ENCODE measurements at regions not wholly inside any gene's neighbourhood (a gene's known extent, or its start where the extent isn't known, plus 50 kb on each side); places are given as distances from the start of the nearest gene placed in this dataset.

DNA sequence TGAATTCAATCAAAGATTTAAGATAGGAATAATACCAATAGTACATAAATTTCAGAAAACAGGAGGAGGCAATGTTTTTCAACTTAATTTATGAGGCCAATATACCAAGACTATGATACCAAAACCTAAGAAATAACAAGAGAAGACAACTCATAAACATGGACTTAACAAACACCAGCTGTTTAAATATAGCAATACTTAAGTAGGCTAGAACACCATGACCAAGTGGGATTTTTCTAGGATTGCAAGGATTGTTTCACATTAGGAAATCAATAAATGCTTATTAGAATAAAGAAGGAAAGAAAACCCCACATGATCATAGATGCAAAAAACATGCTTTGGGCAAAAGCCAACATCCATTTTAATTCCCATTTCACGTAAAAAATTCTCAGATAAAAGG lies 355.1 kb downstream of the EPM2A start:
- no peak for TF ChIP-seq POLR2A (IDR thresholded peaks at IDR 0.05)
- TF ChIP-seq, protein P1, sequence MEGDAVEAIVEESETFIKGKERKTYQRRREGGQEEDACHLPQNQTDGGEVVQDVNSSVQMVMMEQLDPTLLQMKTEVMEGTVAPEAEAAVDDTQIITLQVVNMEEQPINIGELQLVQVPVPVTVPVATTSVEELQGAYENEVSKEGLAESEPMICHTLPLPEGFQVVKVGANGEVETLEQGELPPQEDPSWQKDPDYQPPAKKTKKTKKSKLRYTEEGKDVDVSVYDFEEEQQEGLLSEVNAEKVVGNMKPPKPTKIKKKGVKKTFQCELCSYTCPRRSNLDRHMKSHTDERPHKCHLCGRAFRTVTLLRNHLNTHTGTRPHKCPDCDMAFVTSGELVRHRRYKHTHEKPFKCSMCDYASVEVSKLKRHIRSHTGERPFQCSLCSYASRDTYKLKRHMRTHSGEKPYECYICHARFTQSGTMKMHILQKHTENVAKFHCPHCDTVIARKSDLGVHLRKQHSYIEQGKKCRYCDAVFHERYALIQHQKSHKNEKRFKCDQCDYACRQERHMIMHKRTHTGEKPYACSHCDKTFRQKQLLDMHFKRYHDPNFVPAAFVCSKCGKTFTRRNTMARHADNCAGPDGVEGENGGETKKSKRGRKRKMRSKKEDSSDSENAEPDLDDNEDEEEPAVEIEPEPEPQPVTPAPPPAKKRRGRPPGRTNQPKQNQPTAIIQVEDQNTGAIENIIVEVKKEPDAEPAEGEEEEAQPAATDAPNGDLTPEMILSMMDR (IDR thresholded peaks at IDR 0.05), result no peak
